Mesothelial cell of epicardium (in vitro differentiated cells): ENCODE measurements at regions not wholly inside any gene's neighbourhood (a gene's known extent, or its start where the extent isn't known, plus 50 kb on each side); places are given as distances from the start of the nearest gene placed in this dataset.

Experiments used
- DNase-seq, 2 experiments: peaks; one replicate each; pipeline ENCODE4 v3.0.0; 2021; ENCODE audit warnings: low spot score in 2 of 2; ENCODE audit not compliant: unreplicated experiment in 2 of 2
- H3K27ac Mint-ChIP-seq: 2 replicates; pipeline ENCODE4 v1.8.0; 2021; ENCODE audit warnings: mixed read lengths
- H3K27me3 Mint-ChIP-seq: 2 replicates; pipeline ENCODE4 v1.8.0; 2021; ENCODE audit warnings: low read depth, mixed read lengths
- H3K36me3 Mint-ChIP-seq: 2 replicates; pipeline ENCODE4 v1.8.0; 2021; ENCODE audit warnings: mixed read lengths
- H3K4me1 Mint-ChIP-seq: 2 replicates; pipeline ENCODE4 v1.8.0; 2021; ENCODE audit warnings: mixed read lengths
- H3K4me3 Mint-ChIP-seq: 2 replicates; pipeline ENCODE4 v1.8.0; 2021; ENCODE audit warnings: mild to moderate bottlenecking, moderate library complexity, mixed read lengths
- H3K9me3 Mint-ChIP-seq: 2 replicates; pipeline ENCODE4 v1.8.0; 2021; ENCODE audit warnings: mixed read lengths
- CTCF ChIP-seq: fragments of 200-600 bp; sonication (generic); IDR thresholded peaks from one replicate; pipeline ENCODE4 v1.5.0; 2021; ENCODE audit warnings: antibody characterized with exemption; ENCODE audit not compliant: unreplicated experiment

- no peak for DNase-seq
- H3K9me3 Mint-ChIP-seq, result no peaks in the 10 kb centered on the region
- H3K27ac Mint-ChIP-seq, result no peak overlapping the region
- H3K36me3 Mint-ChIP-seq, result no peaks in the 10 kb centered on the region
- no peak overlapping the region for H3K4me3 Mint-ChIP-seq
- no peaks in the 10 kb centered on the region for H3K4me1 Mint-ChIP-seq
- peaks cover 4% of the 10 kb centered on the region for H3K27me3 Mint-ChIP-seq
- no peak for TF ChIP-seq CTCF
These were observed 261.4 kb downstream of the CNTN3 start for GRCh38 chr3:74353039-74353438.

GRCh38 chr3:74352166-74352565 lies 262.3 kb downstream of the CNTN3 start:
- Mint-ChIP-seq H3K4me3 (no peak overlapping the region), H3K9me3 (peaks cover 4% of the 10 kb centered on the region), H3K27me3 (peaks cover 4% of the 10 kb centered on the region), H3K27ac (no peak overlapping the region), H3K4me1 (no peaks in the 10 kb centered on the region), H3K36me3 (no peaks in the 10 kb centered on the region)
- no peak for DNase-seq
- TF ChIP-seq CTCF, result no peak

GRCh38 chr3:74351213-74351612 lies 263.2 kb downstream of the CNTN3 start:
- peaks cover 4% of the 10 kb centered on the region for H3K27me3 Mint-ChIP-seq
- no peaks in the 10 kb centered on the region for H3K36me3 Mint-ChIP-seq
- no peak overlapping the region for H3K27ac Mint-ChIP-seq
- TF ChIP-seq CTCF, result no peak
- H3K9me3 Mint-ChIP-seq, result peaks cover 4% of the 10 kb centered on the region
- no peaks in the 10 kb centered on the region for H3K4me1 Mint-ChIP-seq
- H3K4me3 Mint-ChIP-seq, result no peak overlapping the region
- DNase-seq, result no peak

- H3K4me1 Mint-ChIP-seq, result no peaks in the 10 kb centered on the region
- peaks cover 4% of the 10 kb centered on the region for H3K27me3 Mint-ChIP-seq
- DNase-seq, result no peak
- no peaks in the 10 kb centered on the region for H3K36me3 Mint-ChIP-seq
- TF ChIP-seq CTCF, result no peak
- peaks cover 4% of the 10 kb centered on the region for H3K9me3 Mint-ChIP-seq
- H3K4me3 Mint-ChIP-seq, result no peak overlapping the region
- H3K27ac Mint-ChIP-seq, result no peak overlapping the region
These were observed 265.4 kb downstream of the CNTN3 start for GRCh38 chr3:74349015-74349414.

GRCh38 chr3:74347563-74348268 lies 266.7 kb downstream of the CNTN3 start:
- Mint-ChIP-seq H3K9me3 (peaks cover 4% of the 10 kb centered on the region), H3K4me3 (no peak overlapping the region), H3K36me3 (no peaks in the 10 kb centered on the region), H3K27me3 (peaks cover 6% of the 10 kb centered on the region), H3K27ac (no peak overlapping the region), H3K4me1 (no peaks in the 10 kb centered on the region)
- DNase-seq, result no peak
- TF ChIP-seq CTCF, result no peak
